H1 (cell line): ENCODE measurements at regions not wholly inside any gene's neighbourhood (a gene's known extent, or its start where the extent isn't known, plus 50 kb on each side); places are given as distances from the start of the nearest gene placed in this dataset.

ENCODE experiments used
- ASH2L ChIP-seq: fragments of 200-600, 300-600 bp; sonication (generic); IDR thresholded peaks from one replicate; pipeline ENCODE4 v1.7.1; 2017; ENCODE audit warnings: low read length
- ATF2 ChIP-seq: IDR thresholded peaks from 2 replicates; pipeline ENCODE4 v1.6.1; 2012; ENCODE audit warnings: low read length, inconsistent platforms
- CEBPB ChIP-seq: IDR thresholded peaks from 2 replicates; pipeline ENCODE4 v1.6.1; 2012; ENCODE audit warnings: low read depth, low read length
- CTCF ChIP-seq, 3 experiments: IDR thresholded peaks; 1 replicate in 2 of 3; 2 replicates in 1 of 3; pipeline versions ENCODE4 v1.5.1 to v1.6.1; 2011; ENCODE audit warnings: low read length in 3 of 3, mild to moderate bottlenecking in 3 of 3, inconsistent platforms in 2 of 3, low read depth in 1 of 3, moderate library complexity in 1 of 3; ENCODE audit not compliant: insufficient read depth in 1 of 3; ENCODE audit errors: control extremely low read depth in 1 of 3
- EZH2 ChIP-seq: fragments of 200-600 bp; sonication (generic); IDR thresholded peaks from 2 replicates; pipeline ENCODE4 v1.7.1; 2012; ENCODE audit warnings: low read depth, mild to moderate bottlenecking, moderate library complexity, low read length, inconsistent platforms; ENCODE audit not compliant: severe bottlenecking
- HDAC6 ChIP-seq: IDR thresholded peaks from one replicate; pipeline ENCODE4 v1.7.1; 2012; ENCODE audit warnings: low read depth, mild to moderate bottlenecking, inconsistent platforms, low read length, moderate library complexity
- JUN ChIP-seq: IDR thresholded peaks from 2 replicates; pipeline ENCODE4 v1.6.1; 2011; ENCODE audit warnings: low read depth, mild to moderate bottlenecking, improper control_type of control experiment, low read length
- MAX ChIP-seq: IDR thresholded peaks from 2 replicates; pipeline ENCODE4 v1.6.1; 2012; ENCODE audit warnings: inconsistent platforms
- POLR2A ChIP-seq, 2 experiments: IDR thresholded peaks; 1 replicate in 1 of 2; 2 replicates in 1 of 2; pipeline ENCODE4 v1.6.1; 2011; ENCODE audit warnings: low read depth in 2 of 2, low read length in 2 of 2, mild to moderate bottlenecking in 2 of 2; ENCODE audit errors: control extremely low read depth in 1 of 2
- POU5F1 ChIP-seq: IDR thresholded peaks from 2 replicates; pipeline ENCODE4 v1.6.1; 2011; ENCODE audit warnings: low read depth, mild to moderate bottlenecking, low read length, moderate library complexity
- SUZ12 ChIP-seq: fragments of 200-600 bp; sonication (generic); IDR thresholded peaks from 2 replicates; pipeline ENCODE4 v1.6.1; 2012; ENCODE audit warnings: mild to moderate bottlenecking, inconsistent platforms, low read length, moderate library complexity, mixed read lengths
- USF2 ChIP-seq: IDR thresholded peaks from 2 replicates; pipeline ENCODE4 v1.6.1; 2011; ENCODE audit warnings: low read length, improper control_type of control experiment
- ZNF274 ChIP-seq: IDR thresholded peaks from 2 replicates; pipeline ENCODE4 v1.7.0; 2012; ENCODE audit warnings: low read length, borderline replicate concordance; ENCODE audit errors: extremely low read depth

- no peak for TF ChIP-seq CTCF (IDR thresholded peaks at IDR 0.05; ENCODE audit: control extremely low read depth in 1 of 3, insufficient read depth in 1 of 3, low read depth in 1 of 3, low read length in 3 of 3)
- no peak for TF ChIP-seq HDAC6
- no peak for TF ChIP-seq ATF2
- TF ChIP-seq POU5F1, result no peak
- TF ChIP-seq JUN, result no peak
- TF ChIP-seq ASH2L, result no peak
- TF ChIP-seq USF2, result no peak
- no peak for TF ChIP-seq ZNF274
- no peak for TF ChIP-seq EZH2
- TF ChIP-seq POLR2A (IDR thresholded peaks at IDR 0.05; ENCODE audit: control extremely low read depth in 1 of 2, low read depth in 2 of 2, low read length in 2 of 2), result no peak
- no peak for TF ChIP-seq CEBPB
- no peak for TF ChIP-seq MAX
- no peak for TF ChIP-seq SUZ12
Observed at GRCh38 chr14:71485833-71486232, 446.4 kb upstream of the RGS6 start.
